GM12878 (cell line): ENCODE measurements at regions not wholly inside any gene's neighbourhood (a gene's known extent, or its start where the extent isn't known, plus 50 kb on each side); places are given as distances from the start of the nearest gene placed in this dataset.

Source experiments
- ATAC-seq: fragments of 200-7000 bp; cut with Tn5 transposase; 3 replicates; pipeline ENCODE4 v1.9.1; 2020; ENCODE audit warnings: mild to moderate bottlenecking, moderate library complexity
- BruUV-seq: library from RNA; stranded (reverse); fragments of 400-500 nt; replicated peaks from 2 replicates; lab custom pipeline; 2021; lab: Mats Ljungman, UMichigan
- CTCF ChIA-PET: fragments of 300-600 bp; sonication (Branson Sonifier 250); formaldehyde crosslinking; extraction: SDS; loops from one replicate; lab custom pipeline; 2021; ENCODE audit warnings: inconsistent platforms; lab: Yijun Ruan, JAX
- POLR2A ChIA-PET: fragments of 350-600 bp; formaldehyde crosslinking; extraction: SDS; loops from one replicate; lab custom pipeline; 2021; ENCODE audit warnings: inconsistent platforms; lab: Charles Lee
- RAD21 ChIA-PET: fragments of 300-600 bp; sonication (Branson Sonifier 250); formaldehyde crosslinking; loops from one replicate; lab custom pipeline; 2023; ENCODE audit warnings: antibody characterized with exemption; ENCODE audit not compliant: unreplicated experiment; lab: Charles Lee
- SMC1A ChIA-PET: fragments of 300-600 bp; sonication (Branson Sonifier 250); formaldehyde crosslinking; loops from one replicate; lab custom pipeline; 2023; ENCODE audit not compliant: unreplicated experiment, uncharacterized antibody; lab: Charles Lee
- DNase-seq: peaks from one replicate; pipeline ENCODE4 v3.0.0-alpha.2; 2011; ENCODE audit warnings: low read depth, low spot score
- FAIRE-seq: peaks from 3 replicates; lab custom pipeline; 2011; peaks lifted over from hg19 to GRCh38; lab: Jason Lieb, UNC
- H2AFZ ChIP-seq: 2 replicates; pipeline ENCODE4 v1.6.0; 2011; ENCODE audit warnings: low read depth, low read length, control low read depth; ENCODE audit not compliant: control insufficient read depth
- H3K27ac ChIP-seq: 2 replicates; pipeline ENCODE4 v1.5.1; 2011; ENCODE audit warnings: control low read depth; ENCODE audit not compliant: control insufficient read depth, insufficient read depth
- H3K27me3 ChIP-seq, 2 experiments: replicated peaks in 1 of 2; 2 replicates each; pipeline versions ENCODE4 v1.6.0 to v1.6.1; 2011; ENCODE audit warnings: low read length in 1 of 2; ENCODE audit not compliant: control insufficient read depth in 2 of 2, insufficient read depth in 2 of 2
- H3K36me3 ChIP-seq, 2 experiments: 2 replicates each; pipeline ENCODE4 v1.5.1; 2011; ENCODE audit warnings: low read length in 1 of 2; ENCODE audit not compliant: control insufficient read depth in 2 of 2, insufficient read depth in 2 of 2
- H3K4me1 ChIP-seq: 2 replicates; pipeline ENCODE4 v1.6.1; 2011; ENCODE audit warnings: mild to moderate bottlenecking, low read length, moderate library complexity, mixed read lengths; ENCODE audit not compliant: control insufficient read depth, insufficient read depth
- H3K4me2 ChIP-seq: 2 replicates; pipeline ENCODE4 v1.6.0; 2011; ENCODE audit warnings: control low read depth; ENCODE audit not compliant: control insufficient read depth, insufficient read depth
- H3K4me3 ChIP-seq: fragments of 200-600 bp; sonication (generic); 2 replicates; pipeline ENCODE4 v1.5.1; 2016
- H3K79me2 ChIP-seq: 2 replicates; pipeline ENCODE4 v1.6.0; 2011; ENCODE audit warnings: low read length; ENCODE audit not compliant: control insufficient read depth, insufficient read depth
- H3K9ac ChIP-seq: 2 replicates; pipeline ENCODE4 v1.8.0; 2011; ENCODE audit warnings: low read length, control low read depth, mixed read lengths; ENCODE audit not compliant: control insufficient read depth, insufficient read depth
- H3K9me3 ChIP-seq: replicated peaks from 3 replicates; pipeline ENCODE4 v1.5.1; 2011; ENCODE audit warnings: mild to moderate bottlenecking, low read length; ENCODE audit not compliant: control insufficient read depth, insufficient read depth
- H4K20me1 ChIP-seq: 2 replicates; pipeline ENCODE4 v1.6.0; 2011; ENCODE audit not compliant: control insufficient read depth, insufficient read depth
- FOXM1 ChIP-seq: IDR thresholded peaks from 2 replicates; pipeline ENCODE4 v1.6.1; 2012; ENCODE audit warnings: low read depth, mild to moderate bottlenecking, inconsistent platforms, low read length, moderate library complexity
- MLLT1 ChIP-seq: fragments of 450-650 bp; IDR thresholded peaks from 2 replicates; pipeline ENCODE4 v1.6.1; 2016; ENCODE audit warnings: mild to moderate bottlenecking
- SMAD1 ChIP-seq: fragments of 450-650 bp; IDR thresholded peaks from 2 replicates; pipeline ENCODE4 v1.6.1; 2018; ENCODE audit warnings: mild to moderate bottlenecking, low read depth; ENCODE audit not compliant: partially characterized antibody
- TBL1XR1 ChIP-seq: IDR thresholded peaks from 2 replicates; pipeline ENCODE4 v1.6.1; 2012; ENCODE audit warnings: low read depth, low read length, improper control_type of control experiment
- WGBS: methylation state at CpG from one replicate; pipeline ENCODE4 v1.1.6; 2016; ENCODE audit warnings: low lambda C conversion rate; ENCODE audit not compliant: insufficient replicate concordance, insufficient coverage; ENCODE audit errors: missing lambda C conversion rate; 5-methylcytosine and 5-hydroxymethylcytosine counted together
- in situ Hi-C: fragments of 300-500 bp; cut with MboI; formaldehyde crosslinking; loops from 9 replicates; pipeline ENCODE4 v1.14.3; 2018; ENCODE audit warnings: mixed read lengths
- intact Hi-C: fragments of 100-400 bp; cut with micrococcal nuclease; formaldehyde crosslinking; loops from one replicate; pipeline ENCODE4 v1.14.2; 2022; ENCODE audit not compliant: unreplicated experiment
- TF ChIP-seq, protein P1 (sequence below): fragments of 450-650 bp; IDR thresholded peaks from 2 replicates; pipeline ENCODE4 v1.6.1; 2014; ENCODE audit warnings: mild to moderate bottlenecking

- 4% methylated on average over 10 of the region's 10 CpGs for WGBS
- no peak overlapping the region for H3K4me2 ChIP-seq
- H3K79me2 ChIP-seq = no peaks in the 10 kb centered on the region
- no peaks in the 10 kb centered on the region for H3K4me1 ChIP-seq
- CTCF ChIA-PET = no interaction called here
- SMC1A ChIA-PET = interaction anchor here (1.1 kb wide), 1 partner anchor 10 kb away, joined by 3 read pairs; no protein-coding TSS in a partner anchor
- H3K9ac ChIP-seq = no peak overlapping the region
- intact Hi-C loops = no loop called here
- FAIRE-seq = no peak
- no peak overlapping the region for H3K27ac ChIP-seq
- POLR2A ChIA-PET = no interaction called here
- H3K36me3 ChIP-seq = no peaks in the 10 kb centered on the region
- RAD21 ChIA-PET = no interaction called here
- no TSS peak for BruUV-seq
- no peaks in the 10 kb centered on the region for H4K20me1 ChIP-seq
- no peaks in the 10 kb centered on the region; a peak in 2 of 4 replicates for H3K27me3 ChIP-seq
- H3K9me3 ChIP-seq = no peaks in the 10 kb centered on the region
- no peak for ATAC-seq
- TF ChIP-seq TBL1XR1 (no peak), SMAD1 (no peak), MLLT1 (no peak), FOXM1 (no peak)
- TF ChIP-seq, protein P1, sequence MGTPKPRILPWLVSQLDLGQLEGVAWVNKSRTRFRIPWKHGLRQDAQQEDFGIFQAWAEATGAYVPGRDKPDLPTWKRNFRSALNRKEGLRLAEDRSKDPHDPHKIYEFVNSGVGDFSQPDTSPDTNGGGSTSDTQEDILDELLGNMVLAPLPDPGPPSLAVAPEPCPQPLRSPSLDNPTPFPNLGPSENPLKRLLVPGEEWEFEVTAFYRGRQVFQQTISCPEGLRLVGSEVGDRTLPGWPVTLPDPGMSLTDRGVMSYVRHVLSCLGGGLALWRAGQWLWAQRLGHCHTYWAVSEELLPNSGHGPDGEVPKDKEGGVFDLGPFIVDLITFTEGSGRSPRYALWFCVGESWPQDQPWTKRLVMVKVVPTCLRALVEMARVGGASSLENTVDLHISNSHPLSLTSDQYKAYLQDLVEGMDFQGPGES = no peak
- in situ Hi-C loops = no loop called here
- no peak overlapping the region for H2AFZ ChIP-seq
- no peak overlapping the region for H3K4me3 ChIP-seq
- no peak for DNase-seq
Observed at GRCh38 chr2:129763190-129763846, 216.1 kb upstream of the RAB6C start.
